ENCODE measurements at regions not wholly inside any gene's neighbourhood (a gene's known extent, or its start where the extent isn't known, plus 50 kb on each side); places are given as distances from the start of the nearest gene placed in this dataset.
"Not testable (repeated sequence)": the region's sequence is repeated elsewhere in the genome, so short reads cannot be mapped to it uniquely, and the experiment has no call there.

DNA sequence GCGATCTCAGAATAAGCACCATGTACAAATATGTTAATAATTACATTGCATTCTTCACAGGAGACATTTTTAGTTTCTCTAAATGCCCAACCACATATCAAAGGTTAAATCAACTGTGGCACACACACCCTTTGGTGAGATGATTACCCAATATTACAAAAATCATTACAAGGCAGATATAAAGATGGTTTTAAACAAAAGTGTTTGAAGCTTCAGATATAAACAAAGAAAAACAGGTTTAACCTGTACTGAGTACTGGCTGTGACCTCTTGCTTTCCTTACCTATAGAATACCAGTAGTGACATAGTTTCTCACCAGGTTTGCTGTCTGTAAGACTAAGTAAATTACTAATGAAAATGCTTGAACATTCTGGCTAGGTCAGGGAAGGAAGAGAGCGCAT is 360.0 kb upstream of the IGFBP3 start:
- no peak for DNase-seq

DNA sequence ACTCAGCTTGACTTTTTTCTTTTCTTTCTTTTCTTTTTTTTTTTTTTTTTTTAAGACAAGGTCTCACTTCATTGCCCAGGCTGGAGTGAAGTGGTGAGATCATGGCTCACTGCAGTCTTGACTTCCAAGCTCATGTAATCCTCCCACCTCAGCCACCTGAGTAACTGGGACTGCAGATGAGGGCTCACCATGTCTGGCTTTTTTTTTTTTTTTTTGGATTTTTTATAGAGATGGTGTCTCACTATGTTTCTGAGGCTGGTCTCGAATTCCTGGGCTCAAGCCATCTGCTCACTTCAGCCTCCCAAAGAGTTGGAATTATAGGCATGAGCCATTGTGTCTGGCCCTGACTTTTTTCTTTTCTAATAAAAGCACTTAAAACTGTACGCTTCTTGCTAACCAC is 358.2 kb upstream of the IGFBP3 start:
- DNase-seq, result no peak

DNA sequence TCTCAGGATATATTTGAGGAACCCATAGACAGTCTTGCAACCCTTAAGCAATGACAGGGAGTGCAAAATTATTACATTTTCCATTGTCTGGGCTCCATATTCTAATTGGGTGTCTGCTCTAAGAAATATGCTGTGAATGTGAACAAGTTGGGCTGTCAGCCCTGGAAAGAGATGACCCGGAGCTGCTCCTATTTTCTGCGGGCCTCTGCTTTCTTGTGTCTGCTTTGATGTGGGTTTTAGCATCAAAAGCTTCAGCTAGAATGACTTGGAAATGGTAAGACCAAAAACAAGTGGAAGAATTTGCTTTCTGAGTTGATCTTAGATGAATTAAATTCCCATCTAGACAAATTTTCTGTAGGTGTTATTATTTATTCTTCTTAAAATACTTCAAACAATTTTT is 343.6 kb upstream of the IGFBP3 start:
- DNase-seq, result no peak

DNA sequence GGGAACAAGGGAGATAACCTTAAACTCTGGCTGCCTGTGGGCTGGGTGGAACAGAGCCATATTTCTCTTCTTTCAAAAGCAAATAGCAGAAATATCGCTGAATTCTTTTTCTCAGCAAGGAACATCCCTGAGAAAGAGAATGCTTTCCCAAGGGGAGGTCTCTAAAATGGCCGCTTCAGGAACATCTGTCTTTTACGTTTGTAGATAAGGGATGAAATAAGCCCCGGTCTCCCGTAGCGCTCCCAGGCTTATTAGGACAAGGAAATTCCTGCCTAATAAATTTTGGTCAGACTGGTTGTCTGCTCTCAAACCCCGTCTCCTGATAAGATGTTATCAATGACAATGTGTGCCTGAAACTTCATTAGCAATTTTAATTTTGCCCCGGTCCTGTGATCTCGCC is 340.6 kb upstream of the IGFBP3 start:
- DNase-seq, result not testable (repeated sequence)

- no peak for DNase-seq
Measured at GRCh38 chr7:46259947-46260346, 338.9 kb upstream of the IGFBP3 start.

DNA sequence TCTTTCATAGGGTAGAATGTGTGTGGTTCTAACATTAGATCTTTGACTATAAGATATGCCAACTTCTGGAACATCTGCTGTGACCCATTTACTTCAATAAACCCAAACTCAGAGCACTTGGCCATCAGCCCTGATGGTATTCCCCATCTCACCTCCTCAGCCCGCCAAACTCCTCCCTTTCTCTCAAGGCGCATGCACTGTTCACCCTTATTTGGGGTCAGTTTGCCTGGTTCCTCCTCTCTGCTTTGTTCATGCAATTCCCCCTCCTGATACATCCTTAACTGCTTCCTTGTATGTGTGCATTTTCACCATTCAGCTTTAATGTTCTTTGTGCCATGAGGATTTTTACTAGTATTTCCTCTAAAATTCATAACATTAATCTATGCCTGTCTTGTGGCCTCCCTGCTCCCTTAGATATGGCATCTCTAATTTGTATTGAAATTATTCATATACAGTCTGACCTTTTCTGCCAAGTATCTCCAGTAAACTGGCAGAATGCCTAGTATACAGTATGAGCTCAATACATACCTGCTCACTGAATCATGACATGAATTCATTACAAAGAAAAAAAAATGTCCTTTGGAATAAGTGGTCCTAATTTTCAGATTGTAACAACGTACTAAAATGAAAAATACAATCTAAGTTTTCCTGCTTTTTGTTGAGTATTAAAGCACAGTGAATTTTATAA is 336.8 kb upstream of the IGFBP3 start:
- no peak for DNase-seq

DNA sequence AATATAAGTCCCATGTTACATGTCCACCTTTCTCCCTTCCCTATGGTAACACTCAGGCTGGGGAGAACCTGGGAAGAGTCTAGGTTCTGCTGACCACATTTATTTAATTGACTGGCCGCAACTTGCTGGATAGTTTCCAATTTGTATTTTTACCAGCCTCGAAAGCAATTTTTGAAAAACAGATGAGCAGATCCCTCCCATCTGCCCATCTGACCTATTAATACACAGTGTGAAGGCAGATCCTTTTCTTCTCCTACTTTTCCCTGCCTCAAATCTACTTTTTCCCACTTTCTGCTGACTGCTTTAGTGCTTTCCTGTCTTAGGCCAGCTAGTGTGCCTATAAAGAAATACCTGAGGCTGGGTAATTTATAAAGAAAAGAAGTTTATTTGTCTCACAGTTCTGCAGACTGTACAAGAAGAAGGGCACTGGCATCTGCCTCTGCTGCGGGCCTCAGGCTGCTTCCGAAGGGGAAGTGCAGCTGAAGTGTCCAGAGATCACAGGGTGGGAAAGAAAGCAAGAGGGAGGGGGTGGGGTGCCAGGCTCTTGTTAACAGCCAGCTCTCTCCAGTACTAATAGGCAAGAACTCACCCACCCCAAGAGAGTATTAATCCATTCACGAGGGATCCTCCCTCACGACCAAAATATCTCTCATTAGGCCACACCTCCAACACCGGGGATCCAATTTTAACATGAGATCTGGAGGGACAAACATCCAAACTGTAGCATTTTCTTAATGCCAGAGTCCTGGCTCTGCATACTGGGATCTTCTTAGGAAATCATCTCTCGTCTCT is 336.0 kb upstream of the IGFBP3 start:
- no peak for DNase-seq

DNA sequence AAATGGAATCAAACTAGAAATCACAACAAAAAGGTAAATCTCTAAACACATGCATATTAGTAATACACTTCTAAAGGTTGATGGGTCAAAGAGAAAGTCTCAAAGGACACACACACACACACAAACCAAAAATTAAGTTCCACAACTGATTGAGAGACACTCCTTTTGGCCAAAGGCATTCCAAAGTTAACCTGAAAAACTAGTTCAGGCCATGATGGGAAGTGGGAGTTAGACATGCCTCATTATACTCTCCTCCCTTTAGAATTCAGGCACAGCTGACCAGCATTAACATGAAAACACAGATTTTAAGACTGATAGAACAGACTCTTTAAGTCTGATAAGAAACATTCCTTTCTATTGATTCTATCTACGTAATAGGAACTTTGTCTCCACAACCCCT is 332.4 kb upstream of the IGFBP3 start:
- no peak for DNase-seq

- DNase-seq, result no peak
Measured at GRCh38 chr7:46247664-46248063, 326.6 kb upstream of the IGFBP3 start.

DNA sequence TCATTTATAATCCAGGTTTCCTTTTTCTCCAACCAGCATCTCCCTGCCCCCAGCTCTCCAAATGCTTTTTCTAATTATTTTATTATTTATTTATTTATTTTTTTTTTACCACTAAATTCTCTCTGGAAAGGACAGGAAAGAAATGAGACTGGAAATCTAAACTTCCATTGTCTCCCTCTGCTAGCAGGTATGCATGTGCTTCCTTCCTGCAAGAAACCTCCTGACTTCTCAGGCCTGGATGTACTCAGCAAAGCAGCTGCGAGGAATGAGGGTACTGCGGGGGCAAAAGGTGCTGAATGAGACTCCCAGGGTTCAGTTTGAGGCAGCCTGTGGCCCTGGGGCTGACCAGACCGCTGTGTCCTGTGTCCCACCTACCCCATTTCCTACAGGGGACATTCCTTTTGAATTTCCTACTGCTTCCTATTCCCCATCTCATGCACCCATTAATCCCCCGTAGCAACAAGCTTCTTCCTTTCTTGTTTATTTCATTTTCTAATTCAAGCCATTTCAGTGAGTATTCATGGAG is 324.6 kb upstream of the IGFBP3 start:
- no peak for DNase-seq

DNA sequence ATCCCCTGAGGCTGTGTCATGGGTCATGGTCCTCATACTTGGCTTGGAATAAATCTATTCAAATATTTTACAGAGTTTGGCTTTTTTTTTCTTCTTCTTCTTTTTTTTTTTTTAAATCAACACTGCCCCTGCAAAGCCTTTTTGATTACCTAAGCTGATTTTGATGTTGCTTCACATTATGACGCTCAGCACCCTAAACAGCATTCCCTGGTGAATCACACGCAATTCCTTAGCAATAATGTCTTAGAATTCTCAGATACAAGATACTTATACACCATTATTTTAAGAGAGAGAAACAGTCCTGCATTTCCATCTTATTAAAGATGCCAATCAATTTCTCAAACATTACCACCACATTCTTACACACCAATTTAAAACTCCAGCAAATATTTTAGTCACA is 323.7 kb upstream of the IGFBP3 start:
- no peak for DNase-seq

DNA sequence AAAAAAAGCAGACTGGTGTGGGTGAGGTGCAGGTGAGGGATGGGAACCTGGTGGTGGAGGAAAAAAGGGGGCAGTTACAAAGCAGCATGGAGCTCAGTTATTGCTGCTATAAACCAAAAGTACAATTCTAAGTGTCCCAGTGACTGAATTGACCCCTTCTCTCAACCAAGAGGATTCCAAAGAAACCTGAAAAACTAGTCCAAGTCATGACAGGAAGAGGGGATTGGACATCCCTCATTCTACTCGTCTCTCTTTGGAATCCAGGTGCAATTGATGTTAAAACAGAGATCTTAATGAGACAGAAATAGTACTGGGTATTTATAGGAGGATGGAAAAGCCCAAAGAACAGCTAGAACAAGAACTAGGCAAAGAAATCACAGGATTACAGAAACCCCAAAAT is 322.3 kb upstream of the IGFBP3 start:
- DNase-seq, result no peak

- DNase-seq, result no peak
Measured at GRCh38 chr7:46239846-46240245, 318.8 kb upstream of the IGFBP3 start.

- DNase-seq, result no peak
Measured at GRCh38 chr7:46237466-46237865, 316.4 kb upstream of the IGFBP3 start.

GRCh38 chr7:46233585-46234329 is 312.7 kb upstream of the IGFBP3 start:
- no peak for DNase-seq

DNA sequence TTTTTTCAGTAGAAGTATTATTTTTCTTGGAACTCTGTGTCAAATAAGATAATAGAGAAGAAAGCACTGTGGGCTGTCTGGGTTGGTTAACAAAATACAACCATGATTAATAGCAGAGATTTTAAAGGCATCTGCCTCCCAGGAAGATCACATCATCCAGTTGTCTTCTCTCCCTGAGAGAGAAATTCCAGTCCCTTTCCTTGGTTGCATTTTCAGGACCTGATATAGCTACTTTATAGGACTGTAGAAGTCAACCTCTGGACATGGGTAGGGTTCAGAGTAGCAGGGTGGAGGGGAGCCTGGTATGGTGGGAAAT is 309.9 kb upstream of the IGFBP3 start:
- DNase-seq, result no peak

GRCh38 chr7:46230298-46230989 is 309.4 kb upstream of the IGFBP3 start:
- DNase-seq, result no peak

- no peak for DNase-seq
Measured at GRCh38 chr7:46229409-46229808, 308.3 kb upstream of the IGFBP3 start.

DNA sequence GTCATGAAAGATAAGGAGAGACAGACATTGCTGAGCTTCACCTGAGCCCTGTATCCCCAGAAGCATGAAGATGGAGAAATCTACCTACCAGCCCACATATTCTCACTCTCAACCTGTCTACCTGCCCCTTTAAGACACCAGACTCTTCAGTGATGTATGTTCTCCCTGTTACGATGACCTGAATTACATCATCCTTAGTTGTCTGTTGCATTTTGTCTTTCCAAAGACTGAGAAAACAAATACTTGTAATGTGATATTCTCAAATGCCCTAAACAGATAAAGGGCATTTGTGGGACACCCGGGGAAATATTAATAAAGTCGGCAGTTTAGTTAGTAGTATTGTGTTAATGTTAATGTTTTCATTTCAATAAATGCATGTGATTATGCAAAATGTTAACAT is 305.8 kb upstream of the IGFBP3 start:
- DNase-seq, result no peak

DNA sequence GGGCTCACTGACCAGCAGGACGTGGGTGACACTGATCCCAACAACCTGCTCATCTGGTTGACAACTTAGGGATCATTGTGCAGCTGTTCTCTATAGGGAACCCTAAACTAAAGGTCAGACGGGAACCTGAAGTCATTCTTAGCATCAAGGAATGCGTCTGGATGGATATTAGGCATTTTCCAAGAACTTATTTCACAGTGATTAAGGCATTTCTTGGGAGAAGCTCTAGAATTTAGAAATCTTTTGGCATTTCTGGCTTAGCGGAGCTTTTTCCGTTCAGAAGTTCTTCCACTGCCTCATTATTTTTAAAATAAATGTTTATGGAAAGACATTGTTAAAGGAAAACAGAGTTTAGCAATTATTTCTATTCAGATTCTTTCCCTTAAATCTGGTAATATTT is 303.3 kb upstream of the IGFBP3 start:
- DNase-seq, result no peak

- no peak for DNase-seq
Measured at GRCh38 chr7:46220066-46220630, 299.1 kb upstream of the IGFBP3 start.

- no peak for DNase-seq
Measured at GRCh38 chr7:46218461-46219200, 297.6 kb upstream of the IGFBP3 start.
